WI38 (cell line): ENCODE measurements at regions not wholly inside any gene's neighbourhood (a gene's known extent, or its start where the extent isn't known, plus 50 kb on each side); places are given as distances from the start of the nearest gene placed in this dataset.

ENCODE experiments used
- H3K4me3 ChIP-seq: 2 replicates; pipeline ENCODE4 v1.5.1; 2011; ENCODE audit warnings: low read depth, mild to moderate bottlenecking, control low read depth, low read length
- CTCF ChIP-seq: IDR thresholded peaks from 2 replicates; pipeline ENCODE4 v1.5.1; 2012; ENCODE audit warnings: low read depth, mild to moderate bottlenecking, control low read depth, low read length

DNA sequence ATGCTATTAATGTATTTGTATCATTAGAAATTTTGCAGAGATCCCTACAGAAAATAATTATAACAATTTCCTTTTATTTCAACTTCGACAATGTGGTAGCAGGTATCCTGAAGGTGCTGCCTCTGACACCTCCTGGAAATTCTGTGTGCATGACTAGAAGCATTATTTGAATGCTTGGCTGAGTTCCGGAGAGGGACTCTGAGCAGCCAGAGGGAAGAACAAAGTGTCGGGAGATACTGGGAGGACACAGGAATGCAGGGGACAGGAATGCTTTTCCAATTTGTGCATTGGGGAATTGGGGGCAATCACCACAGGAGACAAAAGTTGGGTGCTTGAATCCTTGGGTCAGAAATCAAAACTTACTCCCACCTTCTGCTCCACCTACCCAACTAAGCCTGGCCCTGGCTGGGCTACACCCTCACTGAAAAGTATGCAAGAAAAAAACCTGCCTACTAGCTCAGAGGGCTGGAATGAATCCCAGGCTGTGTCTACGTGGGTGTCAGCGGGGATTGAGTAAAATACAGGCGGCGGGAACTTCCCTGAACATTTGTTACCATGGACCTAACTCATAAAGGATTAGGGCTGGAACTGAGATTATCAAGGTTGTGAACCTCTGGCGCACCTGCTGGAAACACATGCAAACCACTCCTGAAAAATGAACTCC lies 299.3 kb downstream of the SOX11 start:
- no peak overlapping the region for H3K4me3 ChIP-seq
- TF ChIP-seq CTCF, result no peak

DNA sequence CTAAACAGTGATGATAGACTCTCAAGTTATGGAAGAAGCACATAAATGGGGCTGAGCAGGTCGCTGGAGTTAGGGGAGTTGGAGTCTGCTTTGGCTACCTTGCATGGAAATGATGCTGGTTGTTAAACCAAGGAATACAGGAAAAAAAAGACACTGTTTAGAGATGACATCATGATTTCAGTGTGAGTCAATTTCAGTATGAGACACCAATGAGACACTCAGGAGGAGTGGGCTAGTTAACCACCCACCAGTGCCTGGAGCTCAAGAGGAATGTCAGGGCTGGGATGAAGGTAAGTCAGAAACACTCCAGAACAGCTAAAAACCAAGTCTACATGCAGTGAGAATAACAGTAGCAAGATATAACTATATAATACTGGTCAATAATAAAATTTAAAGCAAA lies 303.6 kb downstream of the SOX11 start:
- no peak overlapping the region for H3K4me3 ChIP-seq
- TF ChIP-seq CTCF, result no peak

GRCh38 chr2:6008186-6008585 lies 316.0 kb downstream of the SOX11 start:
- no peak overlapping the region for H3K4me3 ChIP-seq

GRCh38 chr2:6008726-6009125 lies 316.5 kb downstream of the SOX11 start:
- H3K4me3 ChIP-seq, result no peak overlapping the region
- TF ChIP-seq CTCF, result no peak

More at GRCh38 chr2:6008186-6008585, 316.0 kb downstream of the SOX11 start:
- TF ChIP-seq CTCF, result no peak

- H3K4me3 ChIP-seq, result no peak overlapping the region
- no peak for TF ChIP-seq CTCF
Observed at GRCh38 chr2:6010163-6010562, 318.0 kb downstream of the SOX11 start.

- TF ChIP-seq CTCF, result no peak
- no peak overlapping the region for H3K4me3 ChIP-seq
Observed at GRCh38 chr2:6011921-6012320, 319.7 kb downstream of the SOX11 start.

DNA sequence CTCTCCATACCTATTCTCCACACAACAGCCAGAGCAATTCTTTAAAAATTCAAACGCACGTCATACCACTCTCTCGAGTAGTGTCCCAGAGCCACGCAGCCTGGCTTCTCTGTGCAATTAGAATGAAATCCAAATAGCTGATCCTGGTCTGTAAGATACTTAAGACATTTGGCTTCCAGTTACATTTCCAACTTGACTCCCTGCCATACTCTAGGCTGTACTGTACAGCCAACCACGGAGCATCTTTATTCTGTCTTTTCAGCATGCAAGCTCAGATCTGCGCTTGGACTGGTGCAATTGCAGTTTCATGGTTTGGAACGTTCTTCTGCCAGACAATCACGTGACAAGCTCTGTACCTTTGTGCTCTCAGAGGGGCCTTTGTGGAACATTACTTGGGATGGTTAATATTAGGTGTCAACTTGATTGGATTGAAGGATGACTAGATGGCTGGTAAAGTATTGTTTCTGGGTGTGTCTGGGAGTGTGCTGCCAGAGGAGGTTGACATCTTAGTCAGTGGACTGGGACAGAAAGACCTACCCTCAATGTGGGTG lies 325.6 kb downstream of the SOX11 start:
- H3K4me3 ChIP-seq, result no peak overlapping the region
- TF ChIP-seq CTCF, result no peak
